ENCODE measurements at regions not wholly inside any gene's neighbourhood (a gene's known extent, or its start where the extent isn't known, plus 50 kb on each side); places are given as distances from the start of the nearest gene placed in this dataset.
"Not testable (repeated sequence)": the region's sequence is repeated elsewhere in the genome, so short reads cannot be mapped to it uniquely, and the experiment has no call there.

DNA sequence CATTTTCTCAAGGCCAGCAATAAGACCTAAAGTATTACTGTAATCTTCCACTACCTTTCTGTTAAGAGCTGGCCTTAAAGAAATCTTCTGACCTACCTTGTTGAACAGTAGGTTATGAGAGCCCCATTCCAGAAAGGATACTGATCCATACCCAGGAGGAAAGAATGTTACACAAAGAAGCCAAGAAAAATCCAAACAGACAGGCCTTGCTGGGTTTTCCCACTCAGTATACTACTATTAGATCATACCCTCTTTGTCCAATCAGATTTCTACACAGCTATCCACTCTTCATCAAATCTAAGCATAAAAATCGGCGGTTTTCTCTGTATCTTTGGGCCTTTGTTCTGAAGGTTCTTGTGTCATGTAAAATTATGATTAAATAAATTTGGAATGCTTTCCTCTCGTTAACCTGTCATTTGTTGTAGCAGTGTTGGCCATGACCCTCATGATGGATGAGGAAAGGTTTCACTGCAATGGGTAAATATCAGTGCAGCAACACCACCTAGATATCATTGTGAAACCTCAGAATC, 292.3 kb downstream of the ANKRD50 start:
- no peak for DNase-seq (ENCODE audit: low read depth in 2 of 2)

DNA sequence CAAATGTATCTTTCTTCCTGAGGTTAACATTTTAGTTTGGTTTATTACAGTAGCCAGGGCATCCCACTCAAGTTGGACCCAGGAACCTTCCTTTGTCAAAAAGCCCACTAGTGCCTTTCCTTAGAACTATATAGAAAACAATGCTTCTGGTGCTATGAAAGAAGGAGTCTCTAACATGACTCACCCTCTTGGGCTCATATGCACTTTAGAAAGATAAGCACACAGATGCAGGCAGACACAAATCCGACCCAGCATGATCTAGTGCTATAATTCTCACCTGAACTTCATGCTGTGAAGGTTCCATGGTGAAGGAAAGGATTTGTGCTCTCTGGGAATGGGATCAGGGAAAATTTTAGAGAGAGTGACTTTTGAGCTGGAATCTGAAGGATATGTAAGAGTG, 289.4 kb downstream of the ANKRD50 start:
- DNase-seq (ENCODE audit: low read depth in 2 of 2), result no peak

- no peak for DNase-seq (ENCODE audit: low read depth in 2 of 2)
Observed at GRCh38 chr4:124426279-124426678, 286.3 kb downstream of the ANKRD50 start.

DNA sequence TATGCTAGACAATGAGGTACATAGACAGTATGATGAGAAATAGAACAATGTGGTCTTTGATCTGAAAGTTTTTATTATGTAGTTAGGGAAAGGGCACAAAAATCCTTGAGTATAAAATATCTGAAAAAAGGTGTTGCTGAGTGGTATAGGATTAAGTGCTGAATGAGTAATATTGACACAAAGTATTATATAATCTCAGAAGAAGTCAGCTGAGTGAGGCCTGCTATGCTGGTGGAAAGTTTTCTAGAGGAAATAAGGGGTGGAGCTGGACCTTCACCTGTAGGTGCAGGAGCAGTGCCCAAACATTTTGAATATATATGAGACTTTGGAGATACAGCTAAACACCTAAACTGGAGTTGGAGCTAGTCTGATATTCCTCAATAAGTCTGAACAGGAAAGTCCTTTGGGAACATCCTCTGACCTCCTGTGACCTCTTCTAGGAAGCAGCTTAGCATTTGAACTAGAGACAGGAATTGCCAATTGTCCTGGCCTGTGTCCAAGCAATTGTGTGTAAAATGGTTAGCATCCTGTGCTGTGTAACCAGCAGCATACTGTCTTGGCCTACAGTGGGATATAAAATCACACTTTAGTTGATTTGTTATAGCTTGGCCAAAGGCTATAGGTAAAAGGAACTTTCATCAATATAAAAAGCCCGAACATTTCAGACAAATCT, 285.3 kb downstream of the ANKRD50 start:
- no peak for DNase-seq (ENCODE audit: low read depth in 2 of 2)

GRCh38 chr4:124428648-124429047, 283.9 kb downstream of the ANKRD50 start:
- DNase-seq (ENCODE audit: low read depth in 2 of 2), result no peak

GRCh38 chr4:124429746-124430250, 282.7 kb downstream of the ANKRD50 start:
- DNase-seq (ENCODE audit: low read depth in 2 of 2), result no peak

DNA sequence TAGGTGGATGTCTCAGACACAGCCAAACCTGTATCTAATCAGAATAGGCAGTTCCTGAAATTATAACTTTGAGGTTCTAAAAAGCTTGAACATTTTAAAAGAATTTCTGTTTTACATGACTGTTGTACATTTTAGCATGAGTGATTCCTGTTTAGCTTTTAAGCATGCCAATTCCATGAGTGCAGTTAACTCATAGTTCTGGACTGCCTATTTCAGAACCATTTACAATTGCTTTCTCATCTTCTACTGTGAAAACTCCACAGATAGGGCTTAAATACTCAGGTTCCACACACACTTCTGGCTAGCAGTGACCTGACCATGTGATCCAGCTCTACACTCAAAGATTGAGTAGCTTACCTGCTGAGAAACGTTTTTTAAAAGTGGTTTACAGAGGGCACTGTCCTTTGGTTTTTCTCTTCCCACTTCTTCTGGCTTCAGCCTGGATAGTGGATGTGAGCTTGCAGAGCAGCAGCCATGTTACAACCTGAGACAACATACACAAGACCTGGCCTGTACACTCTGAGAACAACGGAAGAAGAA, 280.8 kb downstream of the ANKRD50 start:
- no peak for DNase-seq (ENCODE audit: low read depth in 2 of 2)

GRCh38 chr4:124432500-124432899, 280.0 kb downstream of the ANKRD50 start:
- peak; percentile 61 to 75 for DNase-seq (ENCODE audit: low read depth in 2 of 2)

DNA sequence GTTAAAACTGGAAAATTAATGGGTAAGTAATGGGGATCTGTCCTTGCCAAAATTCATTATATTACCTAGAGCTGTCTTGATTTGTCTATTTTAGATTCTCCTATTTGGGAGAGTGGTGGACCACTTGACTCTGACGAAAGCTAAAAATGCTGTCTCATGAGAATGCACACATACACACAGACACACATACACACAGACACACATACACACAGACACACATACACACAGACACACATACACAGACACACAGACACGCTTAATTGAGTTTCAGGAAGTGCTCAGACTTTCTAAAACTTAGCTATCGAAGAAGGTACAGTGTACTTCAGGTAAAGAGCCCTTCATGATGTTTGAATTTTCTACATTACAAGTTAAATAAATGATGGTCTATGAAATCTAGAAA, 279.5 kb downstream of the ANKRD50 start:
- no peak for DNase-seq (ENCODE audit: low read depth in 2 of 2)

GRCh38 chr4:124433500-124433899, 279.0 kb downstream of the ANKRD50 start:
- no peak for DNase-seq (ENCODE audit: low read depth in 2 of 2)

- DNase-seq (ENCODE audit: low read depth in 2 of 2), result no peak
Observed at GRCh38 chr4:124435274-124435950, 277.1 kb downstream of the ANKRD50 start.

- DNase-seq (ENCODE audit: low read depth in 2 of 2), result no peak
Observed at GRCh38 chr4:124437853-124438495, 274.6 kb downstream of the ANKRD50 start.

DNA sequence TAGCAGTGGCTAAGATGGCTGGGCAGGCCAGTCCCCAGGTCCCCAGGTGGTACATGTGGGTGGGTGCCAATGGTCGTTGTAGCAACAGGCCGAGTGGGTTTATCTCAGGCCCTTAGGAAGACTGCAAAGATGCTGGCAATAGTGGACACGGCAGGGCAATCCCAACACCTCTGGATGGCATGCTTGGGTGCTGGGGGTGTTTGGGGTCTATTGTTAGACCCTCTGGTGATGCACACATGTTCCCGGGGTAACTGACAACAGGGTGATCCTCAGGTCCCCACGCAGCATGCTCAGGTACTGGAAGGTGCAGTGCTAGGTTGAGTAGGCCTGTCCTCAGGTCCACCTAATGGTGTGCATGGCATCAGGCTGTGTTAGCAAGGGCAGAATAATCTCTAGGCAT, 267.5 kb downstream of the ANKRD50 start:
- no peak for DNase-seq (ENCODE audit: low read depth in 2 of 2)

GRCh38 chr4:124449881-124450280, 262.7 kb downstream of the ANKRD50 start:
- no peak for DNase-seq (ENCODE audit: low read depth in 2 of 2)

- DNase-seq (ENCODE audit: low read depth in 2 of 2), result no peak
Observed at GRCh38 chr4:124450851-124451250, 261.7 kb downstream of the ANKRD50 start.

GRCh38 chr4:124454772-124455270, 257.7 kb downstream of the ANKRD50 start:
- no peak for DNase-seq (ENCODE audit: low read depth in 2 of 2)

- DNase-seq (ENCODE audit: low read depth in 2 of 2), result no peak
Observed at GRCh38 chr4:124455671-124456070, 256.9 kb downstream of the ANKRD50 start.

DNA sequence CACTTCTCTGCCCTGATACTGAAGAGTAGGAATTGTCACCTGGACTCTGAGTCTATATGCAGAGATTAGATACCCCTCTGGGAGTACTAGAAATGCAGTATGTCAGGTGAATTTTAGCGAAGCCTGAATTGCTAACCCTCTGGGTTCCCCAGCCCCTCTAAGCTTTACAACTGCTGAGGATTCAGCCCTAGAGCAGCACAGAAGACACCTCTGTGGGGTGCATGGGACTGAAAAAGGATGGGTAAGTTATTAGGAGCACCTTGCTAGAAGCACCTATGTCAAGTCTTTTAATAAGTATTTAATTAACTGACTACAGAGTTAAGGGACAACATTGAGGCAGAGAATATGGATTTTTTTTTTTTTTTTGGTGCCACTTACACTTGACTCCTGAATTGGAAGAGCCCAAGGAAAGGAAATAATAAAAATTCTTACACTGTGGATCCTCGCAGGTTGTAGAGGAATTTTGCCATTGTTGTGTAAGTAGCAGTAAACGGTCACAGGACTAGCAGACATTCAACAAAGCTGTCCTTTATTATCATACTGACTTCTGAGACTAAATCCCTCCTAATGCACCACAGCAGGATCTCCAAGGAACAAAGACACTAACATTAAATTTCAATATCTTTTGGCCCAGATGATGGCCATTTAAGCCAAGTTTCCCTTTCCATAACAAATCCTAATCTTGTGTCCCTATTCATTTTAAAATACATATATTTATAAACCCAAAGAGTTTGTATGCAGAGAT, 253.2 kb downstream of the ANKRD50 start:
- DNase-seq (ENCODE audit: low read depth in 2 of 2), result no peak

DNA sequence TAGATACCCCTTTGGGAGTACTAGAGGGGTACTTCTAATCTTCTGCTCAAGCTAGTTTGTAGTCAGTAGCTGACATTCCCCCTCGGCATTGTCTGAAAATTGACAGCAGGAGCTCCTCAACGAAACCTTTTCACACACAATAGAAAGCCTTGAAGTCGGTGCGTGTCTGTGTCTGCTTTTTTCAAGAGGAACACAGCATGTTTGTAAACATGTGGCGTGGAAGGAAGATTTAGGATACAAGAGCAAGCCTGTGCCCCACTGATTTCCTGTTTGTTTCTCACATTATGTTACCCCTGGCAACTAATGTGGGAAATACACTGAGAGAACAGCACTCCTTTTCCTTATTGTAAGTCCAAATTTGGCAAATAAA, 252.6 kb downstream of the ANKRD50 start:
- no peak for DNase-seq (ENCODE audit: low read depth in 2 of 2)

- DNase-seq (ENCODE audit: low read depth in 2 of 2), result not testable (repeated sequence)
Observed at GRCh38 chr4:124461592-124461991, 250.9 kb downstream of the ANKRD50 start.
